NCI-H2107 treated with DMSO at 0.1 percent for 48 hours (cell line): ENCODE measurements at regions not wholly inside any gene's neighbourhood (a gene's known extent, or its start where the extent isn't known, plus 50 kb on each side); places are given as distances from the start of the nearest gene placed in this dataset.
"Not testable (repeated sequence)": the region's sequence is repeated elsewhere in the genome, so short reads cannot be mapped to it uniquely, and the experiment has no call there.

Source experiments
- DNase-seq: peaks from one replicate; lab custom pipeline; 2025; ENCODE audit not compliant: unreplicated experiment; lab: John Stamatoyannopoulos, UW

DNA sequence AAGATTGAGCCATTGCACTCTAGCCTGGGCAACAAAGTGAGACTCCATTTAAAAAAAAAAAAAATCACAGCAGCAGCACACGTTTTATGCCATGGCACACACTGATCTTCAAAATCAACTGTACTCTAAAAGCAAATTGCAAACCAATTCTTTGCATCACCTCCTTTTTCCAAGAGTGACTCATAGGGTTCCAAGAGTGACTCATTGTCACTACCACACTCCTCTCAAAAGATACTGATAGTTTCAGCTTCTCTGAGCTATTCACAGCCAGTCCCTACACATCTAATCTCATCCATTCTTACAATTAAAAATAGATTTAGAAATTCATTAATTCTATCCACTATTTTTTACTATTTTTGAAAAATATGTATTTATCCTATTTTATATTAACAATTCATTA lies 1494.9 kb upstream of the AGA start:
- no peak for DNase-seq

DNA sequence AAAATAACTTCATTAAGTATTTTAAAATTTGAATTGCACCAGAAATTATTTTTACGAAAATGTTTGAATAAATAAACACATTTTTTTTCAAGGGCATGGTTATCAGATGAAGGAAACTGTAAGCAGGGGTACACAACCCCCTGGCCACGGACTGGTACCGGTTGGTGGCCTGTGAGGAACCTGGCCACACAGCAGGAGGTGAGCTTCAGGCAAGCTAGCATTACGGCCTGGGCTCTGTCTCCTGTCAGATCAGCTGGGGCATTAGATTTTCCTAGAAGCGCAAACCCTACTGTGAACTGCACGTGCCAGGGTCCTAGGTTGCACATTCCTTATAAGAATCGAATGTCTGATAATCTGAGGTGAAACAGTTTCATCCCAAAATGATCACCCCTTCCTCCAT lies 1499.7 kb upstream of the AGA start:
- no peak for DNase-seq

GRCh38 chr4:178953447-178954120 lies 1511.3 kb upstream of the AGA start:
- DNase-seq: no peak

DNA sequence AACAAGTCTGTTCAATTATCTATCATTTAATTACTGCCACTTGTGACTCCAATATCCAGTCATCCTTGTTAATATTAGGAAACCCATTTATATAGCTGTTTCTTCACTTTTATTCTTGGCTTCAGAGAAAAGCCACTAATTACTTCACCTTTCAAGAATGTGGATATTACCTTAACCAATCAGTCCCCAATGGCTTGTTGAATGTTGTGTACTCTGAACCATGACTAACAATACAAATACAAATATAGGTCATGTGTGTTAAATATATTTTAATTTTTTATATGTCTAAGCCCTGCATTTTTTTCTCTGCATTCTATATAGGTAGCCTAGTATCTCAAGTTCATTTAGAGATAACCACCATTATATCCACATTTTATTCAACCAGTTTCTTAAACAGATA lies 1513.4 kb upstream of the AGA start:
- no peak for DNase-seq

GRCh38 chr4:178958725-178959440 lies 1516.6 kb upstream of the AGA start:
- DNase-seq: no peak

DNA sequence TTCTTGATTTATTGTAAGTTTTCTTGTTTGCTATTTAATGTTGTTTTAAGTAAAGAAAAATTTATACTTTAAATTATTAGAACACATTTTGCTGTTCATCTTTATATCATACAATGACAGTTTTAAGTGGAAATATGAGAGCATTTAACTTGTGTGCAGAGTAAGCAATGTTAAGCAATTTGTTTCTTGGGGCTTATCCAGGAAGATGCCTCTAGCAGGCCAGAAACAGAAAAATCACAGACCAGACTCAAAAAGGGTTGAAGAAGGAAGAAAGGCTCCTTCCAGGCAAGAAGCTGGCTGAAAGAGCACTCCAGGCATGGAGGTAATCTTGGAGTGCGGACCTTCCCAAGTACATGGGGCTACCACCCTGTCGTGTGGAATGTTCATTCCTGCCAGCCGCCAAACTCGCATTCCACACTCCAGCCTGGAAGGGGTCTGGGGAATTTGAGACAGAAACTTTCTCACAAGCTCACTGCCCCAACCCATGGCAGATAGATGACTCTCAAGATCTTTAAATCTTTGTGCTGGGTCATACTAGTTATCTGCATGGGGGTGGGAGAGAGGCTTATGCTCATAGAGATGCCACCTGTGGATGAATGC lies 1521.3 kb upstream of the AGA start:
- no peak for DNase-seq

GRCh38 chr4:178966644-178967043 lies 1524.4 kb upstream of the AGA start:
- no peak for DNase-seq

GRCh38 chr4:178970433-178971140 lies 1528.3 kb upstream of the AGA start:
- no peak for DNase-seq

- no peak for DNase-seq
These were observed 1534.6 kb upstream of the AGA start for GRCh38 chr4:178976861-178977260.

- no peak for DNase-seq
These were observed 1551.1 kb upstream of the AGA start for GRCh38 chr4:178993306-178993705.

GRCh38 chr4:179001918-179002317 lies 1559.7 kb upstream of the AGA start:
- no peak for DNase-seq

DNA sequence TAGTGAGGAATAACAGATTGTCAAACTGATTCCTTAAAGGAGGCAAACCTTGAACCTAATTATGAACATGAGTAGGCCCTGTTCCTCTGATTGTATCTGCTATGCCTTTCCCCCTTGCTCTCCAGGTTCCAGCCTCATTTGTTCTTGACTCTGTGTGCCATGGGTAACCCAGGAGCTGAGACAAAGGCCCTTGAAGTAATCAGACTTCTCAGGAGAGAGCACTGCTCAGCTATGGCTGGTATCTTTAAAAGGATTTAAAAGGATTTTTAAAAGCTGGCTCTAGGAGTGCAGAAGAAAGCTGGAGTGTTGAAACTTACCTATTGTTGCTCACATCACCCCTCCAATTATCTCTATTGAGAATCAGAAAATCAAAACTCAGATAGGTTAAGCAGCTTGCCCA lies 1565.5 kb upstream of the AGA start:
- DNase-seq: no peak

DNA sequence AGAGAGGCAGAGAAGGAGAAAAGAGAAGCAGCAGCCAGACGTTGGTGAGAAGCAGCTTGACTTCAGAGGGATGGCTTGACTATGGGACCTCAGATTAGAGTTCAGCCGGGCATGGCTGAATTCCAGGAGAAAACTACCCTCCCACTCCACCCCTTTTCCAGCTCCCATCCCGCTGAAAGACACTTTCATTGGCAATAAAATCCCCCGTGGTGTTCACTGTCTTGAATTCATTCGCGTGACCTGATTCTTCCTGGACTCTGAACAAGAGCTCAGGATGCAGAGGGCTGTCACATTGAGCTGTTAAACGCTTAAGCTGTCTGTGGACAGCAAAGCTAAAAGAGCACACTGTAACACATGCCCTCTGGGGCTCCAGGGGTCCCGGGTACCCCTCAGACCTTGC lies 1575.3 kb upstream of the AGA start:
- DNase-seq: no peak

GRCh38 chr4:179027569-179027968 lies 1585.3 kb upstream of the AGA start:
- DNase-seq: no peak

DNA sequence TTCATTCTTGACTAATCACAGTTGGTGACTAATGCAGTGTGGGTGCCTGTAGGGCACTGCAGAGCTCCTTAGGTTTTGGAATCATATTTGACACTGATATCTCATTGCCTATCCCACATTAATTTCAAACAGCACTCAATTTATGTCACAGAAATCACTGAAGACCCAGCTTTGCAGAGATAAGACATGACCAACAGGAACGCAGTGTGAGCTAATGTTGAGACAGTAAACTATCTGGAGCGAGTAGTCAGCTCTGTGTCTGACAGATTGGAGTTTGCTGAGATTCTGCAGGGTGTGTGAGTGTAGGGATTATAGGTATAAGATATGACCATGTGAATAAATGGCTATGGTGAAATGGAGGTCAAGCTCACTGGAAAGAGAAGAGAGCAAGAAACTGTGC lies 1586.1 kb upstream of the AGA start:
- no peak for DNase-seq

GRCh38 chr4:179029683-179030082 lies 1587.4 kb upstream of the AGA start:
- DNase-seq: no peak

- DNase-seq: no peak
These were observed 1598.0 kb upstream of the AGA start for GRCh38 chr4:179040259-179040658.

DNA sequence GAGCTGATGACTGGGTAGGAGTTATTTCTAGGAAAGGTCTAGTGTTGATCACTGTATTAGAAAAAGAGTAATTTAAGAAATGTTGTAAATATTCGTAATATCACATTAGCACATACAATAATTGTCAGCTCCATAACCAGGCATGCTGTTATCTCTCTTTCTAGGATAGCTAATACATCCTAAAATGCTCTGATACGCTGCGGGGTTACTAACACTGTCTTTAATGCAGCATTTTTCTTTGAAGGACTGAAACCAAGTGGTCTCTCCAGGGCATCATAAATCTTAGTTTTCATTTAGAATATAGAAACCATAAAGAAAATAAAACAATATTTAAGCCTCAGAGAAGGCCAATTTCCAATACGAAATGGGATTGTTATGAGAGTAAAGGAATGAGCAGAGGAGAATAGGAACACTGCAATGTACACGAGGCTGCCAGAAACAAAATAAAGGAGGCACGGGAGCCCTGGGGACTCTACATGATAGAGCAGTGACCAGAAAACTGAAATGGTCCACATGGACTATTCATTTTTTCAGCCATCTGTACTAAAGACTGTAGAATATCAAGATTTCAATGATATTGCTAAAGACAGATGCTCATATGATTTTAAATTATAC lies 1606.7 kb upstream of the AGA start:
- no peak for DNase-seq

DNA sequence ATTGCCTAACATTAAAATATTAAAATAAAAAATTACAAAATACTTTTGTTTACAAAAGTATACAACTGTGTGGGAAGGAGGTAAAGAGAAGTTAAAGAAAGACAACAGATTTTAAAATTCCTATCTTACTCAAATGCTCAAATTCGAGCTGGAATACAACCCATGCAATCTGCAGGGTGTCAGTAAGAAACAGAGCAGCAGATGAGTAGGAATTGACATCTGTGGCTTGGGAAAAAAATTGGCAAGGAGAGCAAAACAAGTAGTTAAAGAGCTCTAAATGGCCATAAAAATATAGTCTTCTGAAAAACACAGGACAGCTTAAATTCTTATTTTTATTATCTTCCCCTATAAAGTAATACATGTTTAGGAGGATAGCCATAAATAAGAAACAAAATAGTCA lies 1609.0 kb upstream of the AGA start:
- DNase-seq: no peak

DNA sequence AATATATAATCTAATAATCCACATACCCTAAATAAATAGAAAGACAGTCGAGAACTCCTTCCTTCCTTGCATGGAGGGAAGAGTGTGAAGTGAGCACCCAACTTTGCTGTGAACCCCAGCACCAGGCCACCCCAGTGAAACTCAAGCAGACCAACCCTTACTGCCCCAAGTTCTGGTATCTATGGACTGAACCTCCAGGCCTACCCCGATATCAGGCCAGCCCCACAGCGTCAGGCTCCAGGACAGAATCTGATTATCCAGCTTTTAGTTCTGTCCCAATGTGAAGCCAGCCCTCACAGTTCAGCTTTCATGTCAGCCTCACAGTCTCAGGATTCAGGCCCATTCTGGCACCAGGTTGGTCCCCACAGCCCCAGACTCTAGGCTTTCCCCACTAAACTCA lies 1617.2 kb upstream of the AGA start:
- DNase-seq: no peak

GRCh38 chr4:179066254-179066653 lies 1624.0 kb upstream of the AGA start:
- DNase-seq: not testable (repeated sequence)
